GM18951 (cell line): ENCODE measurements at regions not wholly inside any gene's neighbourhood (a gene's known extent, or its start where the extent isn't known, plus 50 kb on each side); places are given as distances from the start of the nearest gene placed in this dataset.

Source experiments
- POLR2A ChIP-seq: IDR thresholded peaks from 4 replicates; pipeline ENCODE4 v1.6.1; 2011; ENCODE audit warnings: mild to moderate bottlenecking; ENCODE audit not compliant: insufficient read length, insufficient read depth; ENCODE audit errors: extremely low read depth
- in situ Hi-C: fragments of 300-500 bp; cut with MboI; formaldehyde crosslinking; loops from one replicate; pipeline ENCODE4 v1.12.0; 2022; ENCODE audit warnings: low sequenced_read_pairs, mixed read lengths, inconsistent platforms; ENCODE audit not compliant: unreplicated experiment

DNA sequence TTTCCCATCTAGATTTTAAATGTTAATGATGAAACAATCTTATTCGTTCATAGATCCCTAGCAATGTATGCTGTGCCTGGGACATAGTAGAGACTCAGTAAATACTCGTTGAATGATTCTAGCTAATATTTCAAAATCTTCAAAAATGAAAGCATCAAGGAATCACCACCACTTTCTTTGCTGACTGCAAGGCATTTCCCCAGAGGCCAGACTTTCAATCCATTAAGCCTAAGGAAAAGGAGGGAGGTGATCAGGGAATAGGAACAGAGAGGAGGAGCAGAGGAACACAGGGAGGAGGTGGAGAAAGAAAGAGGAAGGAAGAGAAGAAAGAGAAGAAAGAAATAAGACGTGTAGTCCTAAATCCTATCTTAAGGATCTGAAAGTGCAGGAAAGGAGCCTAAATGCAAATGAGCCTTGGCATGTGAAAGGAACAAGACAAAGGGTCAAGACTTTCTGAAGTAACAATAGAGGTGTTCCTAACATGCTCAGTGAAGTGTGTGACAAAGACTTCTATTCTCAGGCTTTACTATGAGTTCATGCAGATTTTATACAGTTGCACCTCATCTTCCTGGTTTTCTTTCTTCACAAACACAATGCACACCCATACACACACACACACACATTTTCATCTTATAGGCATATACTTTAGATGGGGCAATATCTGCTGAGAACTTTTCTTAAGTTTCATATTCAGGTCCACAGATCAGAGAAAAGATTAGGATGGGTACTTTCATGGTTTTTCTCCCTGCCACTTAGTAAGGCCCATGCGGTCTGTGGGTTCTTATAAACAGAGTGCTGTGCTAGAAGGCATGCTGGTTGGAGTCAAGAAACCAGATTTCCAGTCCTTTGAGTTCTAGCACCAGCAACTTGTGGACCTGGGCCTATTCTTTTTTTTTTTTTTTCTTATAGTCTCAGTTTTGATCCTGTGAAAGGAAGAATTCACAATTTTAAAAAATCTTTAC lies 512.2 kb upstream of the TNC start:
- in situ Hi-C loops: no loop called here
- no peak for TF ChIP-seq POLR2A

GRCh38 chr9:115632391-115632790 lies 514.4 kb upstream of the TNC start:
- in situ Hi-C loops: no loop called here
- TF ChIP-seq POLR2A: no peak

DNA sequence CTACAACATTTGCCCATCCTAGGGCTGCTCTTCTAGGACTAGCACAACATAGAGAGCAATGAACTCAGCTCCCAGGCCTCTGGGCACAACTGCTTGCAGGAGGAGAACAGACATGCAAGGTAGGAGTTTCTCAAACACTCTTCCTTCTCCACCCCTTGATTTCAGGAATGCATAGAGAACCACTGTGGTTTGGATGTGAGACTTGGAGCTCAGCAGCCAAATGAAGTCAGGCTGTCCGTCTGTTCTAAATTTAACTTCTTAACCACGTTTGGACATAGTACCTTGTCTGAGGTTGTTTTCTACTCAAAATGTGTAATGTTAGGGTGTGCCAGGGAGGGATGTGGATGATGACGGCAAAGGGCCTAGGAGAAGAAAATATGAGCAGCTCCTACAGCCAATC lies 515.1 kb upstream of the TNC start:
- TF ChIP-seq POLR2A: no peak
- in situ Hi-C loops: no loop called here

DNA sequence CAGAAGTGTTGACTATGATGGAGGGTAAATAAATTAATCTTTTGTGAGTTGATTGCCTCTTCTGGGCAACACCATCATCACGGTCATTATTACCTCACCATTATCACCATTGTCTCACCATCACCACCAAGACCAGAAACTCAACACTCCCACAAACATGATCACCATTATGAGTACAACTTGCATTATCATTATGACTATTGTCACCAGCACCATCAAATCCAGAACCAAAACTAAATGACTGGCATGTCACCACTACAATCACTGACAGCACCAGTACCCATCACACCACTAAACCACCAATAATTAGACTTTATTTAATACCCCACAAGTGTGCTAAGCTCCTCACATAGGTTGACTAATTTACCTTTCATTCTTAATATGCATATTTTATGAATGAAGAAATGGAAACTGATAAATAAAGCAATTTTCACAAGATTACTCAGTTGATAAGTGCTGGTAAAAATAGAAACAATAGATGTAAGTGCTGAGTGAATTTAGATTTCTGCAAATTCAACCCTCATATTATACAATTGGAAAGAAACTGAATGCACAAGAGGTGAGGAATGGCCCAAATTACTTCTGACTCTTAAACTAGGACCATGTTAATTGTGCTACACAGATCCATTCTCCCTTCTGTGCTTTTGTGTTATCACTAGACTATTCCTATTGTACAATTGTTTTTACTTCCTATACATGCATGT lies 517.8 kb upstream of the PAPPA start:
- in situ Hi-C loops: no loop called here
- no peak for TF ChIP-seq POLR2A

- in situ Hi-C loops: no loop called here
- TF ChIP-seq POLR2A: no peak
These were observed 517.0 kb upstream of the PAPPA start for GRCh38 chr9:115636596-115636995.

- in situ Hi-C loops: no loop called here
- TF ChIP-seq POLR2A: no peak
These were observed 515.9 kb upstream of the PAPPA start for GRCh38 chr9:115637661-115638060.

- no peak for TF ChIP-seq POLR2A
- in situ Hi-C loops: no loop called here
These were observed 512.7 kb upstream of the PAPPA start for GRCh38 chr9:115640887-115641286.

- TF ChIP-seq POLR2A: no peak
- in situ Hi-C loops: no loop called here
These were observed 511.3 kb upstream of the PAPPA start for GRCh38 chr9:115642285-115642684.

DNA sequence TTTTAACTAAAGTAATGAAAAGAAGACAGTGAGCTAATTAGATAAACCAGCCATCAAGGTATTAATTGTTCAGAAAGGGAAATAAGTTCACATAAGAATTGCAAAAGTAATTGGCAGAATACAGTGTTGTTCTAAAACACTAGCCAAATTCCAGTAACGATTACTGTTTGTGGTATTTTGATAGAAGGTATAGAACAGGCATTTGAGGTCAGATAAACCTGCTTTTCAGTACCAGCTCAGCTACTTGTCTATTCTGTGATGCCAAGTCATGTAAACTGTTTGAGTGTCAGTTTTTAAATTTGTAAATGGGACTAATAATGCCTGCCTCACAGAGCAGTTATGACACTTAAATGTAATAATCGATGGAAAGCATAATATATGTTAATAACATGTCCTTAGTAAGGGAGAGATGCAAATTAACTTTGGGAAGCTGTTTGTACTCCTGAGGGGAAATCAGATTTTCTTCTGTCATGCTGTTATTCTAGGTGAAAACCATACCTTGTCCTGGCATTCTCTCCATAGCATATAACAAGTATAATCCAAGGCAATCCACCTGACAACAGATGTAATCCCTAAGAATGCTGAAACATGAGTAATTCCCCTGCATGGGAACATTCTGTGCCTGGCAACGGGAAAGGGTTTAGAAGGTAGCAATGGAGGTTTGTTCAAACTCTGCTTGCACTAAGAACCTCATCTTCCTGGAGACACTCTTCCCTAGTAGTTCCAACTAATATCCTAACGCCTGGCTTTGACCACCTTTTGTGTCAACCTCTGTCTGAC lies 509.5 kb upstream of the PAPPA start:
- no peak for TF ChIP-seq POLR2A
- in situ Hi-C loops: no loop called here

GRCh38 chr9:115649991-115650472 lies 503.6 kb upstream of the PAPPA start:
- no peak for TF ChIP-seq POLR2A
- in situ Hi-C loops: no loop called here

DNA sequence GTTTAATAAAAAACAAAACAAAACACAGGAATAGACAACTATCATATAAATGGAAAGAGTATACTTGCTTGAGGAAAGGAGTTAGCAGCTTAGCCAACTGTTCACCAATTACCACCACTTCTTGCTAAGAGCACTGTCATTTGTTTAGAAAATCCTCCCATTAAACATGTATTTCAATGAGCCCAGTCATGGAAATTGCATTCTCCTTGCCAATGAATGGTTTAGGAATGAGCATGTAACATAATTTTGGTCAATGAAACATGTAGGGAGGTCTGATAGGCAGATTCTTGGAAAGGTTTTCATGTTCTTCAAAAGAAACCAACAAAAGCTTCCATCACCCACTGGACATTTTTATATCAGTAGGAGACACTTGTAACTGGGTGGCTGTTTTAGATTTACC lies 502.8 kb upstream of the PAPPA start:
- in situ Hi-C loops: no loop called here
- TF ChIP-seq POLR2A: no peak

- in situ Hi-C loops: no loop called here
- TF ChIP-seq POLR2A: no peak
These were observed 502.1 kb upstream of the PAPPA start for GRCh38 chr9:115651461-115651860.

GRCh38 chr9:115653171-115653606 lies 500.4 kb upstream of the PAPPA start:
- in situ Hi-C loops: no loop called here
- TF ChIP-seq POLR2A: no peak
